Kidney (tissue), 13 donors: ENCODE measurements at regions not wholly inside any gene's neighbourhood (a gene's known extent, or its start where the extent isn't known, plus 50 kb on each side); places are given as distances from the start of the nearest gene placed in this dataset.

Experiments
- DNase-seq, 5 donors: peaks; one replicate each; pipeline ENCODE4 v3.0.0-alpha.2; 2013 to 2020
- FAIRE-seq: peaks from 2 replicates; lab custom pipeline; 2012; peaks lifted over from hg19 to GRCh38; lab: Jason Lieb, UNC
- H3K27ac ChIP-seq, 2 donors: one replicate each; pipeline ENCODE4 v1.7.0; 2013; ENCODE audit warnings: low read depth in 2 of 2, low read length in 2 of 2, inconsistent platforms in 1 of 2
- H3K27me3 ChIP-seq: one replicate; pipeline ENCODE4 v1.7.1; 2013; ENCODE audit warnings: low read length, inconsistent platforms; ENCODE audit not compliant: control insufficient read depth, insufficient read depth
- H3K36me3 ChIP-seq, 3 donors: one replicate each; pipeline versions ENCODE4 v1.7.0 to v1.7.1; 2013; ENCODE audit warnings: low read length in 3 of 3, control low read depth in 1 of 3, inconsistent platforms in 1 of 3; ENCODE audit not compliant: insufficient read depth in 3 of 3, control insufficient read depth in 2 of 3
- H3K4me1 ChIP-seq, 3 donors: one replicate each; pipeline versions ENCODE4 v1.7.0 to v1.7.1; 2013; ENCODE audit warnings: low read length in 3 of 3, inconsistent platforms in 1 of 3, low read depth in 1 of 3; ENCODE audit not compliant: control insufficient read depth in 2 of 3, insufficient read depth in 2 of 3
- H3K4me3 ChIP-seq, 3 donors: one replicate each; pipeline versions ENCODE4 v1.7.0 to v1.8.1; 2013; ENCODE audit warnings: low read length in 3 of 3, control low read depth in 1 of 3, inconsistent platforms in 1 of 3
- H3K9ac ChIP-seq, 3 donors: one replicate each; pipeline versions ENCODE4 v1.7.0 to v1.7.1; 2013; ENCODE audit warnings: low read length in 3 of 3, control low read depth in 1 of 3, inconsistent platforms in 1 of 3
- H3K9me3 ChIP-seq, 3 donors: one replicate each; pipeline versions ENCODE4 v1.7.0 to v1.7.1; 2013; ENCODE audit warnings: low read length in 3 of 3, control low read depth in 1 of 3, inconsistent platforms in 1 of 3; ENCODE audit not compliant: control insufficient read depth in 2 of 3, insufficient read depth in 1 of 3
- intact Hi-C: fragments of 100-400 bp; cut with DNase I; formaldehyde crosslinking; loops from one replicate; pipeline ENCODE4 v1.11.1; 2022
- TF ChIP-seq, protein P1 (sequence below): IDR thresholded peaks from 3 replicates; pipeline ENCODE4 v1.5.1; 2012; ENCODE audit warnings: mild to moderate bottlenecking, moderate library complexity, borderline replicate concordance; ENCODE audit not compliant: insufficient read depth; ENCODE audit errors: extremely low read depth
- donor health status: control.
- donor health status: control.
- donor health status: control.
- donor health status: control.
- donor health status: control.
- donor health status: DM: yes; HTN: yes; CAD: no.
- donor health status: Normal renal cell carcinoma (clear cell type).

DNA sequence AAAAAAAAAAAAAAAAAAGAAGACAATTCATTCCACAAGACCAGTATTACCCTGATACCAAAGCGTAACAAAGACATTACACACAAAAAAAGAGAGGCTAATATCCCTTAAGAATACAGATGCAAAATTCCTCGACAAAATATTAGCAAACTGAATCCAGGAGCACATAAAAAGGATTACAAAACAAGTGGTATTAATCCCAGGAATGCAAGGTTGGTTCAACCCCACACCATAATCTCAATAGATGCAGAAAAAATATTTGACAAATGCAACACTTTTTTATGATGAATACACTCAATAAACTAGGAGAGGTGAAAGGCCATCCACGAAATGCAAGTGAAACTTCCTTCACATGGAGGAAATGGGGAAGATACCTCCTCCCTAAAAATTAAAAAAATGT, 80.1 kb upstream of the TLR4 start:
- H3K27me3 ChIP-seq, result no peaks in the 10 kb centered on the region
- H3K9ac ChIP-seq, result no peak overlapping the region
- H3K36me3 ChIP-seq, result no peaks in the 10 kb centered on the region
- H3K27ac ChIP-seq, result no peak overlapping the region
- H3K4me1 ChIP-seq, result no peaks in the 10 kb centered on the region
- DNase-seq (no peak), FAIRE-seq (no peak)
- H3K9me3 ChIP-seq, result peaks cover 0 to 9% (median 6%) of the 10 kb centered on the region in 3 donors
- intact Hi-C loops, result no loop called here
- H3K4me3 ChIP-seq, result no peak overlapping the region
- TF ChIP-seq, protein P1, sequence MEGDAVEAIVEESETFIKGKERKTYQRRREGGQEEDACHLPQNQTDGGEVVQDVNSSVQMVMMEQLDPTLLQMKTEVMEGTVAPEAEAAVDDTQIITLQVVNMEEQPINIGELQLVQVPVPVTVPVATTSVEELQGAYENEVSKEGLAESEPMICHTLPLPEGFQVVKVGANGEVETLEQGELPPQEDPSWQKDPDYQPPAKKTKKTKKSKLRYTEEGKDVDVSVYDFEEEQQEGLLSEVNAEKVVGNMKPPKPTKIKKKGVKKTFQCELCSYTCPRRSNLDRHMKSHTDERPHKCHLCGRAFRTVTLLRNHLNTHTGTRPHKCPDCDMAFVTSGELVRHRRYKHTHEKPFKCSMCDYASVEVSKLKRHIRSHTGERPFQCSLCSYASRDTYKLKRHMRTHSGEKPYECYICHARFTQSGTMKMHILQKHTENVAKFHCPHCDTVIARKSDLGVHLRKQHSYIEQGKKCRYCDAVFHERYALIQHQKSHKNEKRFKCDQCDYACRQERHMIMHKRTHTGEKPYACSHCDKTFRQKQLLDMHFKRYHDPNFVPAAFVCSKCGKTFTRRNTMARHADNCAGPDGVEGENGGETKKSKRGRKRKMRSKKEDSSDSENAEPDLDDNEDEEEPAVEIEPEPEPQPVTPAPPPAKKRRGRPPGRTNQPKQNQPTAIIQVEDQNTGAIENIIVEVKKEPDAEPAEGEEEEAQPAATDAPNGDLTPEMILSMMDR, result no peak

DNA sequence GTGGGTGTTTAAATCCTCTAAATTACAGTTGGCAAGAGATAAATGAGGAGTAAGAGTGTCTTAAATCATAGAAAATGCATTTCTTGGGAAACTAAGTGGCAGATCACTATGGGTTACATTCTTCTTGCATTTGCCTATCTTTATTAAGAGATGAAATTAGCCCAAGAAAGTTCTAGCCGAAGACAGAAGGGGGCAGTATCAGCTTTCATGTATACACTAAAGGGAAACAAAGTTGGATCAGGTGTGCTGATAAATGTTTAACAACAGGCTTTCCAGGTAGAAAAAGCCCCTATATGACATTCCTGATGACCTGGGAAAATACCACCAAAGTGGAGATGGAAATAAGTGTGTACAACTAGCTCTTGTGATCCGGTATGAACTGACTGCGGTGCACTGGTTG, 81.9 kb upstream of the TLR4 start:
- FAIRE-seq, result no peak
- no peak for DNase-seq
- H3K9ac ChIP-seq, result no peak overlapping the region
- TF ChIP-seq, protein P1, result no peak
- intact Hi-C loops, result no loop called here
- H3K27ac ChIP-seq, result no peak overlapping the region
- peaks cover 0 to 9% (median 6%) of the 10 kb centered on the region in 3 donors for H3K9me3 ChIP-seq
- H3K27me3 ChIP-seq, result no peaks in the 10 kb centered on the region
- no peaks in the 10 kb centered on the region for H3K36me3 ChIP-seq
- H3K4me1 ChIP-seq, result no peaks in the 10 kb centered on the region
- no peak overlapping the region for H3K4me3 ChIP-seq

DNA sequence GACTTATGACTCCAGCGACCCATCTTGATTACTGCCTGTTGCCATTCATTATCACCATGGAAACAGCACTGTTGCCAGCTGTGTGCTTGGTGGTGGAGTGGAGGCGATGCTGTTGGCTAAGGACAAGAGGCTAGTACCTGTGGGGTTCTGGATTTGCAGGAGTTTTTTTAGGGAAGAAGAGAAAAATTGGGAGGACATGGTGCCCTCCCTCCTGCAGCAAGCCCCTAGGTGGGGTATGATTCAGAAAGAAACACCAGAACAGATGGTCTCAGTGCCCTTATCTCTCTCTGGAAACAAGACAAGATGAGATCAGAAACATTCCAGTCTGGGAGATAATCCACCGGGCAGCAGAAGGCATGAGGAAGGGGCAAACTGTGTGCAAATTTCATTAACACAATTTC, 87.8 kb upstream of the TLR4 start:
- H3K4me1 ChIP-seq, result no peaks in the 10 kb centered on the region
- FAIRE-seq (no peak), DNase-seq (peak in 2 of 5 donors; percentile 9 to 35)
- TF ChIP-seq, protein P1, result no peak
- intact Hi-C loops, result no loop called here
- no peaks in the 10 kb centered on the region for H3K27me3 ChIP-seq
- no peak overlapping the region for H3K4me3 ChIP-seq
- no peaks in the 10 kb centered on the region for H3K36me3 ChIP-seq
- H3K27ac ChIP-seq, result no peak overlapping the region
- no peaks in the 10 kb centered on the region for H3K9me3 ChIP-seq
- H3K9ac ChIP-seq, result no peak overlapping the region

DNA sequence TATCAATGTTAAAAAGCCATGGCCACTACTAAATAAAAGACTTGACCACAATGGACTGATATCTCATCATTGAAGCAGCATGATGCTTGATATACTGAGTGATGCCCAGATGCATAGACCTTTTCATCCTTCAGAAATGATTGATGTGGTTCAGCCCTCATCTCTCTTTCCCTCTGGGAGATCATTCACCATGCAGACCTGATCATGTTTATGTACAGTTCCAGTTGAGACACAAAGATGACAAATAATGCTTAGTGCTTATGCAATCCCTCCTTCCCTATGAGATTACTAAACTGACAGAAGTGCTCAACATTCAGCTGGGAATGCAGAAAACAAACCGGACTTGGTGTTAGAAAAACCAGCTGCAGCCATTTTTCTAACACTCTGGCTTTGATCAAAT, 91.9 kb upstream of the TLR4 start:
- no peaks in the 10 kb centered on the region for H3K36me3 ChIP-seq
- no peaks in the 10 kb centered on the region for H3K27me3 ChIP-seq
- no peaks in the 10 kb centered on the region for H3K9me3 ChIP-seq
- DNase-seq (no peak), FAIRE-seq (no peak)
- intact Hi-C loops, result no loop called here
- H3K9ac ChIP-seq, result no peak overlapping the region
- H3K4me3 ChIP-seq, result no peak overlapping the region
- H3K4me1 ChIP-seq, result no peaks in the 10 kb centered on the region
- TF ChIP-seq, protein P1, result no peak
- no peak overlapping the region for H3K27ac ChIP-seq
